WTC11 (cell line): ENCODE measurements at regions not wholly inside any gene's neighbourhood (a gene's known extent, or its start where the extent isn't known, plus 50 kb on each side); places are given as distances from the start of the nearest gene placed in this dataset.

Experiments
- ATAC-seq: fragments of 200-7000 bp; cut with Tn5 transposase; 2 replicates; pipeline ENCODE4 v1.10.0; 2021; ENCODE audit warnings: mild to moderate bottlenecking, moderate library complexity
- CTCF ChIA-PET: fragments of 300-600 bp; sonication (Branson Sonifier 250); formaldehyde crosslinking; loops from one replicate; lab custom pipeline; 2021; ENCODE audit warnings: antibody characterized with exemption; lab: Charles Lee
- POLR2A ChIA-PET: fragments of 350-600 bp; sonication (Branson Sonifier 250); formaldehyde crosslinking; loops from one replicate; lab custom pipeline; 2021; ENCODE audit warnings: antibody characterized with exemption; lab: Charles Lee
- DNase-seq: peaks from one replicate; pipeline ENCODE4 v3.0.0; 2021; ENCODE audit warnings: low spot score
- H3K27ac Mint-ChIP-seq: 2 replicates; pipeline ENCODE4 v1.8.0; 2021; ENCODE audit warnings: mixed read lengths
- H3K27me3 Mint-ChIP-seq: 2 replicates; pipeline ENCODE4 v1.8.0; 2021; ENCODE audit warnings: low read depth, mild to moderate bottlenecking, moderate library complexity, mixed read lengths
- H3K36me3 Mint-ChIP-seq: 2 replicates; pipeline ENCODE4 v1.8.0; 2021; ENCODE audit warnings: mixed read lengths
- H3K4me1 Mint-ChIP-seq: 2 replicates; pipeline ENCODE4 v1.8.0; 2022; ENCODE audit warnings: mixed read lengths
- H3K4me3 Mint-ChIP-seq: 2 replicates; pipeline ENCODE4 v1.8.0; 2021; ENCODE audit warnings: mild to moderate bottlenecking, moderate library complexity, mixed read lengths
- H3K9me3 Mint-ChIP-seq: 2 replicates; pipeline ENCODE4 v1.8.0; 2021; ENCODE audit warnings: mixed read lengths
- AR ChIP-seq: fragments of 250-450 bp; sonication (Bioruptor Pico); IDR thresholded peaks from 2 replicates; pipeline ENCODE4 v1.9.0; 2021; ENCODE audit warnings: mild to moderate bottlenecking
- ATF2 ChIP-seq: sonication (generic); formaldehyde crosslinking; IDR thresholded peaks from 2 replicates; pipeline ENCODE4 v1.8.1; 2022; ENCODE audit warnings: low read depth, missing genetic modification reagents, borderline replicate concordance
- CBFB ChIP-seq: sonication (generic); formaldehyde crosslinking; IDR thresholded peaks from 2 replicates; pipeline ENCODE4 v1.8.1; 2022; ENCODE audit warnings: mild to moderate bottlenecking, low read depth, missing genetic modification reagents
- CDX4 ChIP-seq: fragments of 250-450 bp; sonication (Bioruptor Pico); IDR thresholded peaks from 2 replicates; pipeline ENCODE4 v1.9.0; 2021; ENCODE audit warnings: moderate library complexity, mild to moderate bottlenecking, inconsistent platforms, borderline replicate concordance
- CREB1 ChIP-seq: sonication (generic); formaldehyde crosslinking; IDR thresholded peaks from 2 replicates; pipeline ENCODE4 v1.8.0; 2023; ENCODE audit warnings: mild to moderate bottlenecking, missing genetic modification reagents
- ESRRA ChIP-seq: sonication (generic); formaldehyde crosslinking; IDR thresholded peaks from 2 replicates; pipeline ENCODE4 v1.8.1; 2022; ENCODE audit warnings: mild to moderate bottlenecking, missing genetic modification reagents, borderline replicate concordance
- MYBL2 ChIP-seq: sonication (generic); formaldehyde crosslinking; IDR thresholded peaks from 2 replicates; pipeline ENCODE4 v1.8.1; 2023; ENCODE audit warnings: mild to moderate bottlenecking, moderate library complexity, missing genetic modification reagents
- NFYB ChIP-seq: sonication (generic); formaldehyde crosslinking; conservative IDR thresholded peaks from 2 replicates; pipeline ENCODE4 v1.8.0; 2022; ENCODE audit warnings: low read depth, missing genetic modification reagents
- PRDM15 ChIP-seq: sonication (generic); formaldehyde crosslinking; IDR thresholded peaks from 2 replicates; pipeline ENCODE4 v1.8.0; 2022; ENCODE audit warnings: missing genetic modification reagents
- RORB ChIP-seq: fragments of 250-450 bp; sonication (Bioruptor Pico); IDR thresholded peaks from 2 replicates; pipeline ENCODE4 v1.9.0; 2021; ENCODE audit warnings: mild to moderate bottlenecking
- SP1 ChIP-seq: sonication (generic); formaldehyde crosslinking; conservative IDR thresholded peaks from 2 replicates; pipeline ENCODE4 v1.8.1; 2022; ENCODE audit warnings: missing genetic modification reagents
- USF1 ChIP-seq: sonication (generic); formaldehyde crosslinking; IDR thresholded peaks from 2 replicates; pipeline ENCODE4 v1.8.0; 2022; ENCODE audit warnings: mild to moderate bottlenecking, missing genetic modification reagents
- ZBTB21 ChIP-seq: sonication (generic); formaldehyde crosslinking; IDR thresholded peaks from 2 replicates; pipeline ENCODE4 v1.8.1; 2023; ENCODE audit warnings: mild to moderate bottlenecking, missing genetic modification reagents, borderline replicate concordance
- ZNF396 ChIP-seq: fragments of 250-450 bp; sonication (Bioruptor Pico); IDR thresholded peaks from 2 replicates; pipeline ENCODE4 v1.8.0; 2021; ENCODE audit warnings: mild to moderate bottlenecking, moderate library complexity, borderline replicate concordance
- ZNF425 ChIP-seq: fragments of 250-450 bp; sonication (Bioruptor Pico); conservative IDR thresholded peaks from 2 replicates; pipeline ENCODE4 v1.9.0; 2021; ENCODE audit warnings: mild to moderate bottlenecking
- ZNF512 ChIP-seq: sonication (generic); formaldehyde crosslinking; IDR thresholded peaks from 2 replicates; pipeline ENCODE4 v1.8.1; 2022; ENCODE audit warnings: missing genetic modification reagents, borderline replicate concordance

GRCh38 chr9:108477529-108478006 is 378.2 kb downstream of the ACTL7B start (continued):
- TF ChIP-seq SP1 (CRISPR knock-in tag) (no peak), USF1 (CRISPR knock-in tag) (no peak), CREB1 (CRISPR knock-in tag) (no peak), ESRRA (no peak), MYBL2 (CRISPR knock-in tag) (no peak), ZNF396 (CRISPR knock-in tag) (no peak)

GRCh38 chr9:108476574-108476973 is 379.2 kb downstream of the ACTL7B start:
- Mint-ChIP-seq H3K27ac (no peak overlapping the region), H3K27me3 (no peaks in the 10 kb centered on the region)
- POLR2A ChIA-PET = no interaction called here
- TF ChIP-seq NFYB (CRISPR knock-in tag) (no peak), AR (CRISPR knock-in tag) (no peak), ATF2 (CRISPR knock-in tag) (no peak), CDX4 (no peak), MYBL2 (CRISPR knock-in tag) (no peak), ZNF425 (CRISPR knock-in tag) (no peak), ZNF512 (CRISPR knock-in tag) (no peak), PRDM15 (CRISPR knock-in tag) (no peak), ZBTB21 (CRISPR knock-in tag) (no peak), RORB (CRISPR knock-in tag) (no peak), CBFB (no peak)
- TF ChIP-seq, all 79 proteins: peak for 0
- Mint-ChIP-seq H3K4me3 (no peak overlapping the region), H3K4me1 (peaks cover 16% of the 10 kb centered on the region), H3K36me3 (no peaks in the 10 kb centered on the region), H3K9me3 (no peaks in the 10 kb centered on the region)
- CTCF ChIA-PET = no interaction called here
- DNase-seq = no peak
- no peak for ATAC-seq
